SK-N-SH (cell line): ENCODE measurements at regions not wholly inside any gene's neighbourhood (a gene's known extent, or its start where the extent isn't known, plus 50 kb on each side); places are given as distances from the start of the nearest gene placed in this dataset.

Source experiments
- CTCF ChIP-seq: fragments of 200-600 bp; sonication (generic); IDR thresholded peaks from 2 replicates; pipeline ENCODE4 v1.6.1; 2017; ENCODE audit warnings: antibody characterized with exemption, mild to moderate bottlenecking, moderate library complexity
- EZH2phosphoT487 ChIP-seq: fragments of 200-600 bp; sonication (generic); IDR thresholded peaks from 2 replicates; pipeline ENCODE4 v1.6.1; 2017; ENCODE audit warnings: low read depth, mixed run types, mild to moderate bottlenecking, antibody characterized with exemption, moderate library complexity, borderline replicate concordance
- SIN3A ChIP-seq: IDR thresholded peaks from 2 replicates; pipeline ENCODE4 v1.6.1; 2012; ENCODE audit warnings: low read depth, mild to moderate bottlenecking, low read length, moderate library complexity, borderline replicate concordance

- TF ChIP-seq CTCF = no peak
- TF ChIP-seq SIN3A = no peak
- TF ChIP-seq EZH2phosphoT487 = no peak
Measured at GRCh38 chr10:2772816-2773631, 294.3 kb upstream of the PFKP start.
